ENCODE measurements at regions not wholly inside any gene's neighbourhood (a gene's known extent, or its start where the extent isn't known, plus 50 kb on each side); places are given as distances from the start of the nearest gene placed in this dataset.

- no peaks in the 10 kb centered on the region for H3K9me3 ChIP-seq (ENCODE audit: control insufficient read depth, low read length, poor library complexity, severe bottlenecking)
- Mint-ChIP-seq H3K36me3 (ENCODE audit: low read depth) (peaks cover 4% of the 10 kb centered on the region), H3K4me3 (no peak overlapping the region), H3K4me1 (no peaks in the 10 kb centered on the region), H3K27me3 (peaks cover 35% of the 10 kb centered on the region), H3K27ac (no peak overlapping the region)
- ATAC-seq (no peak), DNase-seq (no peak)
Measured at GRCh38 chr11:70669871-70670675, 271.7 kb downstream of the CTTN start.

GRCh38 chr11:70670676-70671034 is 272.3 kb downstream of the CTTN start:
- Mint-ChIP-seq H3K4me1 (no peaks in the 10 kb centered on the region), H3K36me3 (ENCODE audit: low read depth) (peaks cover 4% of the 10 kb centered on the region), H3K27me3 (peaks cover 31% of the 10 kb centered on the region), H3K4me3 (no peak overlapping the region), H3K27ac (no peak overlapping the region)
- ATAC-seq, result no peak
- no peaks in the 10 kb centered on the region for H3K9me3 ChIP-seq (ENCODE audit: control insufficient read depth, low read length, poor library complexity, severe bottlenecking)
- no peak for DNase-seq

DNA sequence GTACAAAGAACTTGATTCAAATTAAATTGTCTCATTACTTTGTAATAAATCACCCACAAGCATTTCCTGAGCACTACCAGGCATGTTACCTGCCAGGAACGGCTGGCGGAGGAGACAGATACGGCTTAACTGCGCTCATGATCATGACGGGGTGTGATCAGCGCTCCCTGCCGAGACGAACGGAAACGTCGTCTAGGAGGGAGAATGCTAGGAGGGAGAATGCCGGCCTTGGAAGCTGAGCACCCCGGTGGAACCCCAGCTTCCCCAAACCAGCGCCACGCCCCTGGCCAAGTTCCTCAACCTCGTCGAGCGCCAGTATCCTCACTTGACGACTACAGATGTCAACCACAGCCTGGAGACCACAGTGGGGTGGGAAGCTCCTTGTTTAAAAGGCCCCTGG is 272.8 kb downstream of the CTTN start:
- H3K36me3 Mint-ChIP-seq (ENCODE audit: low read depth), result peaks cover 4% of the 10 kb centered on the region
- H3K4me1 Mint-ChIP-seq, result no peaks in the 10 kb centered on the region
- H3K27ac Mint-ChIP-seq, result no peak overlapping the region
- DNase-seq, result no peak
- peaks cover 31% of the 10 kb centered on the region for H3K27me3 Mint-ChIP-seq
- no peak for ATAC-seq
- no peaks in the 10 kb centered on the region for H3K9me3 ChIP-seq (ENCODE audit: control insufficient read depth, low read length, poor library complexity, severe bottlenecking)
- no peak overlapping the region for H3K4me3 Mint-ChIP-seq

GRCh38 chr11:70671611-70672010 is 273.3 kb downstream of the CTTN start:
- peaks cover 4% of the 10 kb centered on the region for H3K36me3 Mint-ChIP-seq (ENCODE audit: low read depth)
- no peaks in the 10 kb centered on the region for H3K4me1 Mint-ChIP-seq
- DNase-seq (no peak), ATAC-seq (no peak)
- no peak overlapping the region for H3K4me3 Mint-ChIP-seq
- H3K9me3 ChIP-seq (ENCODE audit: control insufficient read depth, low read length, poor library complexity, severe bottlenecking), result no peaks in the 10 kb centered on the region
- H3K27me3 Mint-ChIP-seq, result peaks cover 29% of the 10 kb centered on the region
- no peak overlapping the region for H3K27ac Mint-ChIP-seq

- no peak overlapping the region for H3K4me3 Mint-ChIP-seq
- DNase-seq (no peak), ATAC-seq (no peak)
- no peaks in the 10 kb centered on the region for H3K9me3 ChIP-seq (ENCODE audit: control insufficient read depth, low read length, poor library complexity, severe bottlenecking)
- H3K36me3 Mint-ChIP-seq (ENCODE audit: low read depth), result peaks cover 4% of the 10 kb centered on the region
- no peak overlapping the region for H3K27ac Mint-ChIP-seq
- H3K27me3 Mint-ChIP-seq, result peaks cover 22% of the 10 kb centered on the region
- no peaks in the 10 kb centered on the region for H3K4me1 Mint-ChIP-seq
Measured at GRCh38 chr11:70672991-70673653, 274.8 kb downstream of the CTTN start.

GRCh38 chr11:70674605-70675004 is 276.3 kb downstream of the CTTN start:
- peaks cover 4% of the 10 kb centered on the region for H3K36me3 Mint-ChIP-seq (ENCODE audit: low read depth)
- H3K27me3 Mint-ChIP-seq, result peaks cover 14% of the 10 kb centered on the region
- no peaks in the 10 kb centered on the region for H3K9me3 ChIP-seq (ENCODE audit: control insufficient read depth, low read length, poor library complexity, severe bottlenecking)
- H3K4me1 Mint-ChIP-seq, result no peaks in the 10 kb centered on the region
- ATAC-seq (no peak), DNase-seq (no peak)
- no peak overlapping the region for H3K27ac Mint-ChIP-seq
- no peak overlapping the region for H3K4me3 Mint-ChIP-seq

DNA sequence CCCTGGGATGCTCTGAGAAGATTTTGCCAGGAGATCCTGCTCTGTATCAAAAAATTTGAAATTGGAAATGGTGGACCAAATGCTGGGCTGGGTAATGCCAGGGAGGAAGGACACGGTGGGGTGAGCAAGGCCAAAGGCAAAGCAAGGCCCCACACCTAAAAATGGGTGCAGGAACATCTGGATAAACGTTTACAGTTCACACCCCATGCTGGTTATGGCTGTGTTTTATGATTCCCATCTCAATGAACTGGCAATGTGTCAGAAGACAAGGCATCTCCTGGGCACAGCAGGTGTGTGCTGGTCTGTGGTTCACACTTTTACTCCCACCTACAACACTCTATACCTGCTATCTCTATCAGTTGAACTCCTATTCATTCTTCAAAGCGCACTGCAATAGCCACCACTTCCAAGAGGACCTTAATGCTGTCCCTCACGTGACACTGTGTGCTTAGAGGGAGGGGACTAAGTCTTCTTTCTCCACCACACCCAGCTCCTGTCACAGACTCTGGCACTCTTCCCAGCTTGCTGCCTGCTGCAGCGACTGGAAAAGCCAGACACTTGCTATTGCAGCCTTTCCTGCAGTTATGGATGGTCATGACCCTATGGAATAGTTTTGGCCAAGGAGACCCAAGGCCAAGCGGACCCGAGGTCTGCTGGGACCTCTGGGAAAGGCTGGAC is 277.5 kb downstream of the CTTN start:
- Mint-ChIP-seq H3K4me3 (no peak overlapping the region), H3K4me1 (no peaks in the 10 kb centered on the region), H3K27ac (no peak overlapping the region), H3K27me3 (peaks cover 16% of the 10 kb centered on the region), H3K36me3 (ENCODE audit: low read depth) (peaks cover 4% of the 10 kb centered on the region)
- ATAC-seq (no peak), DNase-seq (no peak)
- no peaks in the 10 kb centered on the region for H3K9me3 ChIP-seq (ENCODE audit: control insufficient read depth, low read length, poor library complexity, severe bottlenecking)

GRCh38 chr11:70677232-70677916 is 279.0 kb downstream of the CTTN start:
- Mint-ChIP-seq H3K36me3 (ENCODE audit: low read depth) (peaks cover 3% of the 10 kb centered on the region), H3K4me3 (no peak overlapping the region), H3K27ac (no peak overlapping the region), H3K4me1 (no peaks in the 10 kb centered on the region), H3K27me3 (peaks cover 27% of the 10 kb centered on the region)
- ATAC-seq, result no peak
- DNase-seq, result no peak
- no peaks in the 10 kb centered on the region for H3K9me3 ChIP-seq (ENCODE audit: control insufficient read depth, low read length, poor library complexity, severe bottlenecking)

DNA sequence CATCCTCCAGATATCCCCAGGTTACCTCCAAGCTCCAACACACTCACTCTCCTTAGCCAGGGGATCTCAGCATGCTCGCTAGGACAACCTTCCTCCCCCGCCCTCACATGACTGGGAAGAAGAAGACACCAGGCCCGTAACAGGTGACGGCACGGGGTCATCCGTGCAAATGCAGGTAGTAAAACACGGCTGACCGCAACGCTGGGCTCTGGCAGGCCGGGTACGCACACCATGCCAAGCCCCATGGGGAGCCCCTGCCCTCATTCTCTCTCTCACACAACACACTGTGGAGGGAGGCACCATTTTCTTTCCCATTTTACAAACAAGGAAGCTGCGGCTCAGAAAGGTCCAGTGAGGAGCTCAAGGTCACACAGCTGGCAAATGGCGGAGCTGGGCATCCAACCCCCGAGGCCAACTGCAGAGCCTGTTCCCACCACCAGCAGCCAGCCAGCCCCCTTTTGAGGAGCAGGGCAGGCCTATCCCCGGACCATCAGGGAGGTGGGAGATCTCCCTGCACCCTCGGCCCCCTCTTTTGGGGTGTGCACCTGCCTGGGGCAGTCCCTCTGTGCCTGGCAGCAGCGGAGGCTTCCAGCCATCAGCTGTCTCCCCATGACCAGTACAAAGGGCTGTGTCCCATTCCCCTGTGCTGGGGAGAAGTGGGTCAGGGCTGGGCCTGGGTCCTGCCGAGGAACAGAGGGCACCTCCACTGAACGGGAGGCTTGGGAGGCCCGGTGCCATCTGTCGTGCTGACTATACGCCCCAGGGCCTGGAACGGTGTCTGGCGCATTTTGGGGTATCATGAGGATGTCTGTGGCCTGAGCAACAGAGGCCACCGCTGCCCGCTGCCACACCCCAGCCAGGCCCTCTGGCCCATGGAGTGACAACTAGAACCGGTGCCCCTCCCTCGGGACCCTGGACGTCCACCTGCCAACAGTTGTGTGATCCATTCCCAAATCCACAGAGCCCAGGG is 280.9 kb downstream of the CTTN start:
- DNase-seq (no peak), ATAC-seq (no peak)
- no peak overlapping the region for H3K27ac Mint-ChIP-seq
- peaks cover 23% of the 10 kb centered on the region for H3K27me3 Mint-ChIP-seq
- H3K4me1 Mint-ChIP-seq, result no peaks in the 10 kb centered on the region
- no peak overlapping the region for H3K4me3 Mint-ChIP-seq
- no peaks in the 10 kb centered on the region for H3K9me3 ChIP-seq (ENCODE audit: control insufficient read depth, low read length, poor library complexity, severe bottlenecking)
- H3K36me3 Mint-ChIP-seq (ENCODE audit: low read depth), result no peaks in the 10 kb centered on the region

GRCh38 chr11:70680781-70681281 is 282.5 kb downstream of the CTTN start:
- ATAC-seq, result no peak
- H3K27ac Mint-ChIP-seq, result no peak overlapping the region
- no peaks in the 10 kb centered on the region for H3K4me1 Mint-ChIP-seq
- H3K27me3 Mint-ChIP-seq, result peaks cover 23% of the 10 kb centered on the region
- H3K9me3 ChIP-seq (ENCODE audit: control insufficient read depth, low read length, poor library complexity, severe bottlenecking), result no peaks in the 10 kb centered on the region
- no peaks in the 10 kb centered on the region for H3K36me3 Mint-ChIP-seq (ENCODE audit: low read depth)
- no peak for DNase-seq
- no peak overlapping the region for H3K4me3 Mint-ChIP-seq

- Mint-ChIP-seq H3K4me3 (no peak overlapping the region), H3K27me3 (peaks cover 23% of the 10 kb centered on the region), H3K36me3 (ENCODE audit: low read depth) (no peaks in the 10 kb centered on the region), H3K4me1 (no peaks in the 10 kb centered on the region), H3K27ac (no peak overlapping the region)
- no peak for DNase-seq
- no peaks in the 10 kb centered on the region for H3K9me3 ChIP-seq (ENCODE audit: control insufficient read depth, low read length, poor library complexity, severe bottlenecking)
- ATAC-seq, result no peak
Measured at GRCh38 chr11:70682056-70682455, 283.7 kb downstream of the CTTN start.

GRCh38 chr11:70682760-70683159 is 284.4 kb downstream of the CTTN start:
- no peak for DNase-seq
- Mint-ChIP-seq H3K27me3 (peaks cover 19% of the 10 kb centered on the region), H3K36me3 (ENCODE audit: low read depth) (no peaks in the 10 kb centered on the region)

More at GRCh38 chr11:70682760-70683159, 284.4 kb downstream of the CTTN start:
- ATAC-seq, result no peak
- H3K27ac Mint-ChIP-seq, result no peak overlapping the region
- H3K9me3 ChIP-seq (ENCODE audit: control insufficient read depth, low read length, poor library complexity, severe bottlenecking), result no peaks in the 10 kb centered on the region
- H3K4me3 Mint-ChIP-seq, result no peak overlapping the region
- H3K4me1 Mint-ChIP-seq, result no peaks in the 10 kb centered on the region

Measured in T-helper 17 cell (primary cell).